ENCODE measurements at regions not wholly inside any gene's neighbourhood (a gene's known extent, or its start where the extent isn't known, plus 50 kb on each side); places are given as distances from the start of the nearest gene placed in this dataset.

GRCh38 chr14:76551906-76552305, 176.0 kb downstream of the ESRRB start:
- TF ChIP-seq, protein P1, sequence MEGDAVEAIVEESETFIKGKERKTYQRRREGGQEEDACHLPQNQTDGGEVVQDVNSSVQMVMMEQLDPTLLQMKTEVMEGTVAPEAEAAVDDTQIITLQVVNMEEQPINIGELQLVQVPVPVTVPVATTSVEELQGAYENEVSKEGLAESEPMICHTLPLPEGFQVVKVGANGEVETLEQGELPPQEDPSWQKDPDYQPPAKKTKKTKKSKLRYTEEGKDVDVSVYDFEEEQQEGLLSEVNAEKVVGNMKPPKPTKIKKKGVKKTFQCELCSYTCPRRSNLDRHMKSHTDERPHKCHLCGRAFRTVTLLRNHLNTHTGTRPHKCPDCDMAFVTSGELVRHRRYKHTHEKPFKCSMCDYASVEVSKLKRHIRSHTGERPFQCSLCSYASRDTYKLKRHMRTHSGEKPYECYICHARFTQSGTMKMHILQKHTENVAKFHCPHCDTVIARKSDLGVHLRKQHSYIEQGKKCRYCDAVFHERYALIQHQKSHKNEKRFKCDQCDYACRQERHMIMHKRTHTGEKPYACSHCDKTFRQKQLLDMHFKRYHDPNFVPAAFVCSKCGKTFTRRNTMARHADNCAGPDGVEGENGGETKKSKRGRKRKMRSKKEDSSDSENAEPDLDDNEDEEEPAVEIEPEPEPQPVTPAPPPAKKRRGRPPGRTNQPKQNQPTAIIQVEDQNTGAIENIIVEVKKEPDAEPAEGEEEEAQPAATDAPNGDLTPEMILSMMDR (IDR thresholded peaks at IDR 0.05; ENCODE audit: low read depth, low read length, poor library complexity, severe bottlenecking): no peak
- no peak for TF ChIP-seq EZH2phosphoT487 (IDR thresholded peaks at IDR 0.05; ENCODE audit: borderline replicate concordance, low read length)
- Histone ChIP-seq H3K9me2 (replicated peaks; ENCODE audit: control insufficient read depth, low read length) (no peaks in the 10 kb centered on the region), H3K27ac (ENCODE audit: low read depth, low read length) (no peak overlapping the region), H3F3A (ENCODE audit: control insufficient read depth, insufficient read depth) (no peaks in the 10 kb centered on the region), H3K4me3 (ENCODE audit: low read length) (no peak overlapping the region), H3K27me3 (ENCODE audit: control insufficient read depth, low read length) (peaks cover 8% of the 10 kb centered on the region), H3K79me2 (ENCODE audit: control insufficient read depth, low read length) (no peaks in the 10 kb centered on the region), H3K4me2 (ENCODE audit: low read length) (no peak overlapping the region), H3K4me1 (ENCODE audit: control insufficient read depth, low read length) (no peaks in the 10 kb centered on the region), H3K9me3 (ENCODE audit: control insufficient read depth, insufficient read depth, low read length) (no peaks in the 10 kb centered on the region), H3K36me3 (ENCODE audit: control insufficient read depth, low read length) (no peaks in the 10 kb centered on the region), H4K20me1 (ENCODE audit: control insufficient read depth, insufficient read depth, low read depth, low read length) (no peaks in the 10 kb centered on the region)

DNA sequence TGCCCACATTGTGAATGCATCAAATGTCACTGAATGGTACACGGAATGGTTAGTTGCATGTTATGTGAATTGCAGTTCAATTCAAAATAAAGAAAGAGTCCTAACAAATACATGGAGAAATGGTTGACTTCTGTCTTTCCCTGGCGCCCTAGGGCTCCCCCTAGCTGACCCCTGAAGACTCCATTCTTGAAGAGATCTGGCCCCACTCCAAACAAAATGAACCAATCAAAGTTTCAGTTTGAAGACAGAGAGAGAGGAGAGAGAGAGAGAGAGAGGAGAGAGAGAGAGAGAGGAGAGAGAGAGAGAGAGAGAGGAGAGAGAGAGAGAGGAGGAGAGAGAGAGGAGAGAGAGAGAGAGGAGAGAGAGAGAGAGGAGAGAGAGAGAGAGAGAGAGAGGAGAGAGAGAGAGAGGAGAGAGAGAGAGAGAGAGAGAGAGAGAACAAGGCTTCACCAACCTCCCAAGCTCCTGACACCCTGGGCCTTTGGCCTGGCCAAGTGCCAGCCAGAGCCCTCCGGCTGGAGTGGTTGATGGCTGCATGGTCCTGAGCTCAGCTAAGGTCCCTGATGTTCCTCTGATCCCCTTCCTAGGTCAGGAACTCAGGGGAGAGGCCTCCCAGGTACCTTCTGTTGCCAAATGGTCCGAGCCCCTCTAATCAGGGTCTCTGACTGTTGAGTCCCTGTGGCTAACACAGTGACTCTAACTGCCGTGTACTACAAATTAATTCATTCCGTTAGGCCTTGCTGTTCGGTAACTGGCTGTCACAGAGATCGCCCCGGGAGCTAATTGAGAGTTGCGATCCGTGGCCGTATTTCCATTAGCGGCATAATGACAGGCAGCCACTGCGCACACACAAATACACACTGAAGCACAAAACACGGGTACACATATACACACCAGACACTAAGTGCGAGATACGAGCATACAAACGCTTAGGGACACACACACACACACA, 188.8 kb downstream of the ESRRB start:
- Histone ChIP-seq H3K4me3 (ENCODE audit: low read length) (no peak overlapping the region), H3K9me3 (ENCODE audit: control insufficient read depth, insufficient read depth, low read length) (no peaks in the 10 kb centered on the region), H3K4me2 (ENCODE audit: low read length) (no peak overlapping the region), H3K36me3 (ENCODE audit: control insufficient read depth, low read length) (no peaks in the 10 kb centered on the region), H3K79me2 (ENCODE audit: control insufficient read depth, low read length) (no peaks in the 10 kb centered on the region), H3K4me1 (ENCODE audit: control insufficient read depth, low read length) (no peaks in the 10 kb centered on the region), H3K27ac (ENCODE audit: low read depth, low read length) (no peak overlapping the region), H3K27me3 (ENCODE audit: control insufficient read depth, low read length) (no peaks in the 10 kb centered on the region), H4K20me1 (ENCODE audit: control insufficient read depth, insufficient read depth, low read depth, low read length) (no peaks in the 10 kb centered on the region), H3F3A (ENCODE audit: control insufficient read depth, insufficient read depth) (no peaks in the 10 kb centered on the region), H3K9me2 (replicated peaks; ENCODE audit: control insufficient read depth, low read length) (no peaks in the 10 kb centered on the region)
- TF ChIP-seq EZH2phosphoT487 (IDR thresholded peaks at IDR 0.05; ENCODE audit: borderline replicate concordance, low read length): no peak
- TF ChIP-seq, protein P1 (IDR thresholded peaks at IDR 0.05; ENCODE audit: low read depth, low read length, poor library complexity, severe bottlenecking): peak; percentile 37

- Histone ChIP-seq H3K27me3 (ENCODE audit: control insufficient read depth, low read length) (no peaks in the 10 kb centered on the region), H3K79me2 (ENCODE audit: control insufficient read depth, low read length) (no peaks in the 10 kb centered on the region), H3K9me3 (ENCODE audit: control insufficient read depth, insufficient read depth, low read length) (no peaks in the 10 kb centered on the region), H3K4me1 (ENCODE audit: control insufficient read depth, low read length) (no peaks in the 10 kb centered on the region), H3K9me2 (replicated peaks; ENCODE audit: control insufficient read depth, low read length) (no peaks in the 10 kb centered on the region), H3K4me2 (ENCODE audit: low read length) (no peak overlapping the region), H3F3A (ENCODE audit: control insufficient read depth, insufficient read depth) (no peaks in the 10 kb centered on the region), H4K20me1 (ENCODE audit: control insufficient read depth, insufficient read depth, low read depth, low read length) (no peaks in the 10 kb centered on the region), H3K27ac (ENCODE audit: low read depth, low read length) (no peak overlapping the region), H3K36me3 (ENCODE audit: control insufficient read depth, low read length) (no peaks in the 10 kb centered on the region), H3K4me3 (ENCODE audit: low read length) (no peak overlapping the region)
- TF ChIP-seq EZH2phosphoT487 (IDR thresholded peaks at IDR 0.05; ENCODE audit: borderline replicate concordance, low read length): no peak
- TF ChIP-seq, protein P1 (IDR thresholded peaks at IDR 0.05; ENCODE audit: low read depth, low read length, poor library complexity, severe bottlenecking): no peak
These were observed 190.5 kb downstream of the ESRRB start for GRCh38 chr14:76566439-76566838.
